A549 (cell line): ENCODE measurements at regions not wholly inside any gene's neighbourhood (a gene's known extent, or its start where the extent isn't known, plus 50 kb on each side); places are given as distances from the start of the nearest gene placed in this dataset.

Experiments
- POLR2A ChIP-seq: IDR thresholded peaks from 2 replicates; pipeline ENCODE4 v1.6.1; 2012; ENCODE audit warnings: mild to moderate bottlenecking, low read length
- SMC3 ChIP-seq: fragments of >200 bp; sonication (Bioruptor Twin); formaldehyde crosslinking; IDR thresholded peaks from 3 replicates; pipeline ENCODE4 v1.6.1; 2018; ENCODE audit warnings: inconsistent platforms
- TF ChIP-seq, protein P1 (sequence below): IDR thresholded peaks from 2 replicates; pipeline ENCODE4 v1.6.1; 2012
- TF ChIP-seq, protein P2 (sequence below): fragments of >200 bp; sonication (Bioruptor Twin); formaldehyde crosslinking; IDR thresholded peaks from 3 replicates; pipeline ENCODE4 v1.5.1; 2016

DNA sequence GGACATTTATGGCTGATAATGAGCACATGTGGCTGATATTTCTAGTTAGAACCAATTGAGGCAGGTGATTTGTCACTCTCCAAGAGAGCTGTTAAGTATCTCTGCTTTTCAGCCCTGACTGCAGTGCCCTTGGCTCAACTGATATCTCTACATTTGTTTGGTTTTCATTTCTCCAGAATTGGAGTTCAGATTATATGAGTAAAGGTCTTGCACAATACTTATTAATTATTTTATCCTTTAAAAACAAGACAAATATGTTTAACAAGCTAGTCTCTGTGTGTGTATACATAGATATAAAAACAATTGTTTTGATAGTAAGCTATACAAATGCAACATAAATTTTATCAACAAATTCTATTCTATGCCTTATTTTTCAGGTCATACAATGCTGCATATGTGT, 105.2 kb downstream of the BRMS1L start:
- TF ChIP-seq SMC3 (no peak), POLR2A (no peak)
- TF ChIP-seq, protein P1, sequence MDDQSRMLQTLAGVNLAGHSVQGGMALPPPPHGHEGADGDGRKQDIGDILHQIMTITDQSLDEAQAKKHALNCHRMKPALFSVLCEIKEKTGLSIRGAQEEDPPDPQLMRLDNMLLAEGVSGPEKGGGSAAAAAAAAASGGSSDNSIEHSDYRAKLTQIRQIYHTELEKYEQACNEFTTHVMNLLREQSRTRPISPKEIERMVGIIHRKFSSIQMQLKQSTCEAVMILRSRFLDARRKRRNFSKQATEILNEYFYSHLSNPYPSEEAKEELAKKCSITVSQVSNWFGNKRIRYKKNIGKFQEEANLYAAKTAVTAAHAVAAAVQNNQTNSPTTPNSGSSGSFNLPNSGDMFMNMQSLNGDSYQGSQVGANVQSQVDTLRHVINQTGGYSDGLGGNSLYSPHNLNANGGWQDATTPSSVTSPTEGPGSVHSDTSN: no peak
- TF ChIP-seq, protein P2, sequence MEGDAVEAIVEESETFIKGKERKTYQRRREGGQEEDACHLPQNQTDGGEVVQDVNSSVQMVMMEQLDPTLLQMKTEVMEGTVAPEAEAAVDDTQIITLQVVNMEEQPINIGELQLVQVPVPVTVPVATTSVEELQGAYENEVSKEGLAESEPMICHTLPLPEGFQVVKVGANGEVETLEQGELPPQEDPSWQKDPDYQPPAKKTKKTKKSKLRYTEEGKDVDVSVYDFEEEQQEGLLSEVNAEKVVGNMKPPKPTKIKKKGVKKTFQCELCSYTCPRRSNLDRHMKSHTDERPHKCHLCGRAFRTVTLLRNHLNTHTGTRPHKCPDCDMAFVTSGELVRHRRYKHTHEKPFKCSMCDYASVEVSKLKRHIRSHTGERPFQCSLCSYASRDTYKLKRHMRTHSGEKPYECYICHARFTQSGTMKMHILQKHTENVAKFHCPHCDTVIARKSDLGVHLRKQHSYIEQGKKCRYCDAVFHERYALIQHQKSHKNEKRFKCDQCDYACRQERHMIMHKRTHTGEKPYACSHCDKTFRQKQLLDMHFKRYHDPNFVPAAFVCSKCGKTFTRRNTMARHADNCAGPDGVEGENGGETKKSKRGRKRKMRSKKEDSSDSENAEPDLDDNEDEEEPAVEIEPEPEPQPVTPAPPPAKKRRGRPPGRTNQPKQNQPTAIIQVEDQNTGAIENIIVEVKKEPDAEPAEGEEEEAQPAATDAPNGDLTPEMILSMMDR: no peak
